Endothelial cell of umbilical vein (primary cell): ENCODE measurements at regions not wholly inside any gene's neighbourhood (a gene's known extent, or its start where the extent isn't known, plus 50 kb on each side); places are given as distances from the start of the nearest gene placed in this dataset.

Source experiments
- BruUV-seq: library from RNA; stranded (reverse); fragments of 400-500 nt; replicated peaks from 2 replicates; lab custom pipeline; 2021; lab: Mats Ljungman, UMichigan
- CTCF ChIA-PET: fragments of 300-600, 350-600 bp; sonication (Branson Sonifier 250); formaldehyde crosslinking; loops from one replicate; lab custom pipeline; 2021; ENCODE audit warnings: antibody characterized with exemption, inconsistent platforms; lab: Charles Lee
- POLR2A ChIA-PET: fragments of 300-600, 350-600 bp; sonication (Branson Sonifier 250); formaldehyde crosslinking; loops from one replicate; lab custom pipeline; 2021; ENCODE audit warnings: antibody characterized with exemption, inconsistent platforms; lab: Charles Lee
- DNase-seq: peaks from one replicate; pipeline ENCODE4 v3.0.0-alpha.2; 2011; ENCODE audit warnings: low read depth, low spot score
- FAIRE-seq: peaks from 2 replicates; lab custom pipeline; 2011; peaks lifted over from hg19 to GRCh38; lab: Jason Lieb, UNC
- H2AFZ ChIP-seq: 2 replicates; pipeline ENCODE4 v1.6.0; 2012; ENCODE audit warnings: low read depth, low read length, control low read depth, inconsistent platforms
- H3K27ac ChIP-seq: 2 replicates; pipeline ENCODE4 v1.5.1; 2011; ENCODE audit warnings: low read depth, mild to moderate bottlenecking, control low read depth, low read length, moderate library complexity; ENCODE audit not compliant: insufficient read depth
- H3K27me3 ChIP-seq, 2 experiments: 2 replicates each; pipeline versions ENCODE4 v1.6.0 to v1.6.1; 2011; ENCODE audit warnings: low read length in 2 of 2, mixed read lengths in 1 of 2; ENCODE audit not compliant: control insufficient read depth in 2 of 2, insufficient read depth in 2 of 2
- H3K36me3 ChIP-seq, 2 experiments: 2 replicates in 1 of 2; 3 replicates in 1 of 2; pipeline ENCODE4 v1.5.1; 2011; ENCODE audit warnings: low read length in 2 of 2, mild to moderate bottlenecking in 1 of 2, moderate library complexity in 1 of 2; ENCODE audit not compliant: control insufficient read depth in 2 of 2, insufficient read depth in 2 of 2; ENCODE audit errors: extremely low read depth in 1 of 2
- H3K4me1 ChIP-seq: 3 replicates; pipeline ENCODE4 v1.5.1; 2011; ENCODE audit warnings: mild to moderate bottlenecking, low read length; ENCODE audit not compliant: control insufficient read depth, insufficient read depth; ENCODE audit errors: extremely low read depth
- H3K4me2 ChIP-seq: 2 replicates; pipeline ENCODE4 v1.6.1; 2011; ENCODE audit warnings: low read length, control low read depth, mixed read lengths; ENCODE audit not compliant: insufficient read depth
- H3K4me3 ChIP-seq, 3 experiments: fragments of 200-600 bp in 1 of 3; sonication (generic), shearing (Covaris generic) in 1 of 3; replicated peaks in 1 of 3; 2 replicates each; pipeline ENCODE4 v1.5.1; 2011 to 2016; ENCODE audit warnings: control low read depth in 3 of 3, low read length in 3 of 3, mild to moderate bottlenecking in 2 of 3, inconsistent platforms in 1 of 3, low read depth in 1 of 3, moderate library complexity in 1 of 3; ENCODE audit not compliant: insufficient read depth in 1 of 3
- H3K79me2 ChIP-seq: 2 replicates; pipeline ENCODE4 v1.6.0; 2012; ENCODE audit warnings: low read length, inconsistent platforms; ENCODE audit not compliant: control insufficient read depth, insufficient read depth
- H3K9ac ChIP-seq: replicated peaks from 2 replicates; pipeline ENCODE3; 2011; ENCODE audit warnings: low read length, control low read depth; ENCODE audit not compliant: insufficient read depth; ENCODE audit errors: extremely low read depth
- H3K9me1 ChIP-seq: replicated peaks from 3 replicates; pipeline ENCODE4 v1.6.0; 2011; ENCODE audit warnings: mild to moderate bottlenecking, low read length; ENCODE audit not compliant: control insufficient read depth, insufficient read depth; ENCODE audit errors: extremely low read depth
- H3K9me3 ChIP-seq: replicated peaks from 2 replicates; pipeline ENCODE4 v1.5.1; 2012; ENCODE audit warnings: low read length, inconsistent platforms; ENCODE audit not compliant: control insufficient read depth, insufficient read depth
- H4K20me1 ChIP-seq: replicated peaks from 2 replicates; pipeline ENCODE3; 2011; ENCODE audit warnings: mild to moderate bottlenecking, low read length; ENCODE audit not compliant: control insufficient read depth, insufficient read depth; ENCODE audit errors: extremely low read depth
- EZH2 ChIP-seq: IDR thresholded peaks from 2 replicates; pipeline ENCODE4 v1.6.1; 2012; ENCODE audit warnings: borderline replicate concordance, low read depth, mild to moderate bottlenecking, moderate library complexity, low read length, inconsistent platforms; ENCODE audit not compliant: severe bottlenecking
- FOS ChIP-seq: IDR thresholded peaks from 2 replicates; pipeline ENCODE4 v1.6.1; 2011; ENCODE audit warnings: mild to moderate bottlenecking, low read length, moderate library complexity, borderline replicate concordance; ENCODE audit not compliant: insufficient read depth
- GATA2 ChIP-seq: IDR thresholded peaks from 2 replicates; pipeline ENCODE4 v1.7.0; 2011; ENCODE audit warnings: low read depth, mild to moderate bottlenecking, moderate library complexity, mixed read lengths, low read length; ENCODE audit not compliant: insufficient read length, insufficient read depth
- MYC ChIP-seq: IDR thresholded peaks from one replicate; pipeline ENCODE4 v1.6.1; 2011; ENCODE audit warnings: mild to moderate bottlenecking, low read depth, low read length
- POLR2A ChIP-seq: IDR thresholded peaks from 2 replicates; pipeline ENCODE4 v1.6.1; 2012; ENCODE audit warnings: low read depth, mild to moderate bottlenecking, control low read depth, low read length
- dilution Hi-C: fragments of 300-500 bp; cut with MboI; formaldehyde crosslinking; loops from one replicate; pipeline ENCODE4 v1.15.0; 2019; ENCODE audit warnings: low sequenced_read_pairs; ENCODE audit not compliant: extremely low pct_ligation_motif_present
- intact Hi-C: fragments of 100-400 bp; cut with micrococcal nuclease; formaldehyde crosslinking; loops from one replicate; pipeline ENCODE4 v1.10.0; 2022
- TF ChIP-seq, protein P1 (sequence below): IDR thresholded peaks from 2 replicates; pipeline ENCODE4 v1.6.1; 2011; ENCODE audit not compliant: insufficient read depth, insufficient read length
- TF ChIP-seq, protein P2 (sequence below), 2 donors: IDR thresholded peaks; 1 replicate in 1 of 2; 2 replicates in 1 of 2; pipeline ENCODE4 v1.5.1; 2011; ENCODE audit warnings: low read length in 2 of 2, mild to moderate bottlenecking in 2 of 2, moderate library complexity in 2 of 2, control low read depth in 1 of 2, inconsistent platforms in 1 of 2, low read depth in 1 of 2; ENCODE audit not compliant: insufficient read depth in 1 of 2; ENCODE audit errors: extremely low read depth in 1 of 2

DNA sequence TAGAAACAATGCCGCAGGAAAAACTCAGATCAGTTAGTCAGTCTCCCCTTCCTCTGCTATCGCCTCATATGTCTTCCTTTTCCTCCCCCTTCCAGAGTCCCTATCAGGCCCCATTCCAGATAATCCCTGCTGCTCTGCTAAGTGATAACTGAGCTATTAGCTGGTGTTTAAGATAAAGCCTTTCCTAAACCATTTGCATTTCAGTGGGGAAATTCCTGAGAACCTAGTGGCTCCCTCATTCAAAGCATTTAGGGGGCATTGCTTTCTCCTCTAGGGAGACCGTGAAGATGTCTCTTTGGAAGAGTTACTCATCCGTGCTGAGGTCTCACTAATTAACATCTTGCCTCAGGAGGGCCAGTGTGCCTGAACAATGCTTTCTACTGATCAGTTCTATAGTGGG lies 401.6 kb downstream of the NPIPA7 start:
- no peaks in the 10 kb centered on the region for H3K9me1 ChIP-seq
- H3K36me3 ChIP-seq, result no peaks in the 10 kb centered on the region
- DNase-seq (no peak), FAIRE-seq (no peak)
- no peaks in the 10 kb centered on the region for H3K79me2 ChIP-seq
- ChIA-PET POLR2A (no interaction called here), CTCF (no interaction called here)
- no peak overlapping the region for H3K27ac ChIP-seq
- no TSS peak for BruUV-seq
- no peak overlapping the region for H3K4me2 ChIP-seq
- no peaks in the 10 kb centered on the region for H4K20me1 ChIP-seq
- H3K9ac ChIP-seq, result no peak overlapping the region
- peaks cover 2% of the 10 kb centered on the region for H3K9me3 ChIP-seq
- dilution Hi-C loops, result no loop called here
- no peaks in the 10 kb centered on the region for H3K27me3 ChIP-seq
- H3K4me1 ChIP-seq, result no peaks in the 10 kb centered on the region
- no peak overlapping the region for H3K4me3 ChIP-seq
- TF ChIP-seq, protein P1, sequence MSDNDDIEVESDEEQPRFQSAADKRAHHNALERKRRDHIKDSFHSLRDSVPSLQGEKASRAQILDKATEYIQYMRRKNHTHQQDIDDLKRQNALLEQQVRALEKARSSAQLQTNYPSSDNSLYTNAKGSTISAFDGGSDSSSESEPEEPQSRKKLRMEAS, result no peak
- TF ChIP-seq POLR2A (no peak), EZH2 (no peak), GATA2 (no peak), MYC (no peak), FOS (no peak)
- TF ChIP-seq, protein P2, sequence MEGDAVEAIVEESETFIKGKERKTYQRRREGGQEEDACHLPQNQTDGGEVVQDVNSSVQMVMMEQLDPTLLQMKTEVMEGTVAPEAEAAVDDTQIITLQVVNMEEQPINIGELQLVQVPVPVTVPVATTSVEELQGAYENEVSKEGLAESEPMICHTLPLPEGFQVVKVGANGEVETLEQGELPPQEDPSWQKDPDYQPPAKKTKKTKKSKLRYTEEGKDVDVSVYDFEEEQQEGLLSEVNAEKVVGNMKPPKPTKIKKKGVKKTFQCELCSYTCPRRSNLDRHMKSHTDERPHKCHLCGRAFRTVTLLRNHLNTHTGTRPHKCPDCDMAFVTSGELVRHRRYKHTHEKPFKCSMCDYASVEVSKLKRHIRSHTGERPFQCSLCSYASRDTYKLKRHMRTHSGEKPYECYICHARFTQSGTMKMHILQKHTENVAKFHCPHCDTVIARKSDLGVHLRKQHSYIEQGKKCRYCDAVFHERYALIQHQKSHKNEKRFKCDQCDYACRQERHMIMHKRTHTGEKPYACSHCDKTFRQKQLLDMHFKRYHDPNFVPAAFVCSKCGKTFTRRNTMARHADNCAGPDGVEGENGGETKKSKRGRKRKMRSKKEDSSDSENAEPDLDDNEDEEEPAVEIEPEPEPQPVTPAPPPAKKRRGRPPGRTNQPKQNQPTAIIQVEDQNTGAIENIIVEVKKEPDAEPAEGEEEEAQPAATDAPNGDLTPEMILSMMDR (IDR thresholded peaks at IDR 0.05; ENCODE audit: extremely low read depth in 1 of 2, insufficient read depth in 1 of 2, low read depth in 1 of 2, low read length in 2 of 2), result no peak
- intact Hi-C loops, result no loop called here
- no peak overlapping the region for H2AFZ ChIP-seq
